ENCODE measurements at regions not wholly inside any gene's neighbourhood (a gene's known extent, or its start where the extent isn't known, plus 50 kb on each side); places are given as distances from the start of the nearest gene placed in this dataset.

DNA sequence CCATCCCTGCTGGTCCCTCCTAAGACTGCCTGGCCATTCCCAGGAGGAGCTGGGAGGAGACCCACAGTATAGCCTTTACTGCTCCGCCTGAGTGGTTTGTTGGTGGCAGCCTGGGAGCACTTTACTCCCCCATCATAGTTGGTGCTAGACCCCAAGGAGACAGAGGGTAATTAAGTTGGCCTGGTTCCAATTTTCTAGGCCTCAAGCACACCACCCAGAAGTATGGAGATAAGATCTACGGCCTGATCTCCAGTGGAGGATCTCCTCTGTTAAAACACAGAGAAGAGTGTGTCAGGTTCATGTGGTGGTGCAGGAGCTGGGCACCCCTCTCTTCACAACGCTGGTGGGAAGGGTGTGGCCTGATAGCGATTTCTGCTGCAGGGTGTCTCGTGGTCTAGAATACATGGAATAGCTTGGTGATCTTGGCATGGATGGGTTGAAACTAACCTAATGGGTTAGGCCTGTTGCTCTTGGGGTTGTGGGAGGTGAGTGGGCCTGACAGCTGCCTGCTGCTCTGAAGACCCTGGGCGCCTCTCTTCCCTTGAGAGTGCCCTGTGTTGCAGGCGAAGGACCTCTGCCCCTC is 68.5 kb downstream of the FASLG start (continued):
- TF ChIP-seq, protein P1, sequence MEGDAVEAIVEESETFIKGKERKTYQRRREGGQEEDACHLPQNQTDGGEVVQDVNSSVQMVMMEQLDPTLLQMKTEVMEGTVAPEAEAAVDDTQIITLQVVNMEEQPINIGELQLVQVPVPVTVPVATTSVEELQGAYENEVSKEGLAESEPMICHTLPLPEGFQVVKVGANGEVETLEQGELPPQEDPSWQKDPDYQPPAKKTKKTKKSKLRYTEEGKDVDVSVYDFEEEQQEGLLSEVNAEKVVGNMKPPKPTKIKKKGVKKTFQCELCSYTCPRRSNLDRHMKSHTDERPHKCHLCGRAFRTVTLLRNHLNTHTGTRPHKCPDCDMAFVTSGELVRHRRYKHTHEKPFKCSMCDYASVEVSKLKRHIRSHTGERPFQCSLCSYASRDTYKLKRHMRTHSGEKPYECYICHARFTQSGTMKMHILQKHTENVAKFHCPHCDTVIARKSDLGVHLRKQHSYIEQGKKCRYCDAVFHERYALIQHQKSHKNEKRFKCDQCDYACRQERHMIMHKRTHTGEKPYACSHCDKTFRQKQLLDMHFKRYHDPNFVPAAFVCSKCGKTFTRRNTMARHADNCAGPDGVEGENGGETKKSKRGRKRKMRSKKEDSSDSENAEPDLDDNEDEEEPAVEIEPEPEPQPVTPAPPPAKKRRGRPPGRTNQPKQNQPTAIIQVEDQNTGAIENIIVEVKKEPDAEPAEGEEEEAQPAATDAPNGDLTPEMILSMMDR (IDR thresholded peaks at IDR 0.05; ENCODE audit: control extremely low read depth in 1 of 3, insufficient read depth in 1 of 3, low read depth in 1 of 3, low read length in 3 of 3): no peak
- TF ChIP-seq CEBPB (IDR thresholded peaks at IDR 0.05; ENCODE audit: low read depth, low read length) (no peak), TCF12 (IDR thresholded peaks at IDR 0.05; ENCODE audit: low read depth, low read length) (no peak), ZNF274 (IDR thresholded peaks at IDR 0.05; ENCODE audit: borderline replicate concordance, extremely low read depth, low read length) (no peak), SIRT6 (IDR thresholded peaks at IDR 0.05; ENCODE audit: low read length) (no peak), KDM1A (IDR thresholded peaks at IDR 0.05; ENCODE audit: borderline replicate concordance, low read length) (no peak), TEAD4 (IDR thresholded peaks at IDR 0.05; ENCODE audit: low read depth, low read length) (no peak), HDAC6 (IDR thresholded peaks at IDR 0.05; ENCODE audit: low read depth, low read length) (no peak)

All from H1 (cell line).